ENCODE measurements at regions not wholly inside any gene's neighbourhood (a gene's known extent, or its start where the extent isn't known, plus 50 kb on each side); places are given as distances from the start of the nearest gene placed in this dataset.

DNA sequence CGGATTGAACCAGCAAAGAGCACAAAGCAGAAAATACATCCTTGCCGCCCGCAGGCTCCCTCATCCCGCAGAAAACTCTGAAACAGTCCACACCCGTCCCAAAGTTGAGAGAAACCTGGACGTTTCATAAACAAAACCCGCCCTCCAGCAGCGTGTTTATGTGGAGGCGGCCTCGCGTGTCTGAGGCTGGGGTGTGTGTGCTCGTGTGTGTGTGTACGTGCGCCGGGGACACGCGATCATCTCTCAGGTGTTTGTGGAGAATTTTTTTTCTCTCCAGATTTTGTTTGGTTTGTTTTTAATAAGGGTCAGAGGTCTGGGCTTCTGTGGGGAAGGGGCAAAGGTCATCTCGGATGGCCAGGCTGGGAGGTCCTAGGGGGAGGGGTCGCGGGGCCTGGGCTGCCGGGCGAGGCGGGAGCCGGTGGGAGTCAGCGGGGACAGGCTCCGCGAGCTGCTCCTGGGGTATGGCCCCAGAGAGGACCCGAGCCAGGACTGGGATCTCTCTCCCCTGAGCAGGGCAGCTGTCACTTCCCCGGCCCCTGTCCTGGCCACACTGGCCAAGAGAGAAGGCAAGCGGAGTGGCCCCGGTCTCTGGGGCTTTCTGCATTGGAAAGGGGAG is 206.4 kb downstream of the C9orf50 start (continued):
- TF ChIP-seq ATF2 (IDR thresholded peaks at IDR 0.05; ENCODE audit: low read length) (no peak), YY1 (IDR thresholded peaks at IDR 0.05; ENCODE audit: low read depth, low read length) (no peak), RNF2 (IDR thresholded peaks at IDR 0.05; ENCODE audit: borderline replicate concordance, low read depth, low read length, missing control alignments, poor library complexity, severe bottlenecking) (no peak)
